Activated CD8-positive, alpha-beta memory T cell treated with anti-CD3 and anti-CD28 coated beads, Interleukin-2, amount 10 ng/mL, durations not matched to agents 7 days and 5 days (primary cell): ENCODE measurements at regions not wholly inside any gene's neighbourhood (a gene's known extent, or its start where the extent isn't known, plus 50 kb on each side); places are given as distances from the start of the nearest gene placed in this dataset.

Experiments
- ATAC-seq: fragments of 150-1000 bp; cut with Tn5 transposase; one replicate; pipeline ENCODE4 v1.10.0; 2021; ENCODE audit warnings: moderate library complexity
- CTCF ChIA-PET: fragments of 350-600 bp; sonication (Branson Sonifier 250); formaldehyde crosslinking; loops from one replicate; lab custom pipeline; 2021; ENCODE audit warnings: antibody characterized with exemption; lab: Charles Lee
- DNase-seq: peaks from one replicate; pipeline ENCODE4 v3.0.0-alpha.2; 2020
- H3K27ac Mint-ChIP-seq: one replicate; pipeline ENCODE4 v1.8.0; 2021; ENCODE audit warnings: mild to moderate bottlenecking, mixed read lengths
- H3K27me3 Mint-ChIP-seq: one replicate; pipeline ENCODE4 v1.8.0; 2021; ENCODE audit warnings: mixed read lengths
- H3K36me3 Mint-ChIP-seq: one replicate; pipeline ENCODE4 v1.8.0; 2021; ENCODE audit warnings: mild to moderate bottlenecking, mixed read lengths
- H3K4me1 Mint-ChIP-seq: one replicate; pipeline ENCODE4 v1.8.0; 2021; ENCODE audit warnings: mixed read lengths
- H3K4me3 Mint-ChIP-seq: one replicate; pipeline ENCODE4 v1.8.0; 2021; ENCODE audit warnings: mild to moderate bottlenecking, moderate library complexity, mixed read lengths
- H3K9me3 Mint-ChIP-seq: one replicate; pipeline ENCODE4 v1.8.0; 2022; ENCODE audit warnings: low read depth, mixed read lengths

DNA sequence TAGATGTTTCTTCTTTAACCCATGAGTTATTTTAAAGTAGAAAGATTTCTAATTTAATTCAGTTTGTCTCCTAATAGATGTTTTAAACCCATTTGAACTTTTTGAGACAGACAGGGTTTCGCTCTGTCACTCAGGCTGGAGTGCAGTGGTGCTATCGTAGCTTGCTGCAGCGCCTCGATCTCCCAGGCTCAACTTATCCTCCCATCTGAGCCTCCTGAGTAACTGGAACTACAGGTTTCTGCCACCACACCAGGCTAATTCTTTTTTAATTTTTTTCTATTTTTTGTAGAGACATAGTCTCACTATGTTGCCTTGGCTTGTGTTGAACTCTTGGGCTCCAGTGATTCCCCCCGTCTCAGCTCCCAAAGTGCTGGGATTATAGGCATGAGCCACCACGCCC, 53.0 kb upstream of the RAB18 start:
- Mint-ChIP-seq H3K27me3 (no peaks in the 10 kb centered on the region), H3K4me3 (no peak overlapping the region), H3K36me3 (no peaks in the 10 kb centered on the region), H3K27ac (no peak overlapping the region), H3K4me1 (no peaks in the 10 kb centered on the region), H3K9me3 (no peaks in the 10 kb centered on the region)
- CTCF ChIA-PET = no interaction called here
- ATAC-seq (no peak), DNase-seq (no peak)

GRCh38 chr10:27450225-27450624, 53.9 kb upstream of the RAB18 start:
- CTCF ChIA-PET = no interaction called here
- Mint-ChIP-seq H3K36me3 (no peaks in the 10 kb centered on the region), H3K9me3 (no peaks in the 10 kb centered on the region), H3K4me3 (no peak overlapping the region), H3K27ac (no peak overlapping the region), H3K4me1 (no peaks in the 10 kb centered on the region), H3K27me3 (no peaks in the 10 kb centered on the region)
- DNase-seq = no peak
- ATAC-seq = no peak

DNA sequence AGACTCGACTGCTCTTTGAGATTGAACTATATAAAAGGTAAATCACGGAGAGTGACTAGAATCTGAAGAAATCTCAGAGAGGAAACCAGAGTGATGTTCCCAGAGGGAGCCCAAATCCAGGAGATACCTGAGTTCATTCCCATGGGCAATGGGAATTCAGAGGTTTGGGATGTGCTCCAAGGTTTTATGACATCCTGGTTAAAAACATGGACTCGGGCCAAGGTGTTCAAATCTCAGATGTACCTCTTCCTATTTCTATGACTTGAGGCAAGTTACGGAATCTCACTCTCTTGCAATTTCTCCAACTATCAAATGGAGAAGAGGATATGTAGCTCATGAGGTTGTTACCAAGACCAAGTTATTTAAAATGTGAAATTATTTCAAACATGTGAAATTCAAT, 54.5 kb upstream of the RAB18 start:
- Mint-ChIP-seq H3K4me3 (no peak overlapping the region), H3K27ac (no peak overlapping the region), H3K4me1 (no peaks in the 10 kb centered on the region), H3K36me3 (no peaks in the 10 kb centered on the region), H3K27me3 (no peaks in the 10 kb centered on the region), H3K9me3 (no peaks in the 10 kb centered on the region)
- DNase-seq (no peak), ATAC-seq (no peak)
- CTCF ChIA-PET = no interaction called here

GRCh38 chr10:27448921-27449320, 55.2 kb upstream of the RAB18 start:
- CTCF ChIA-PET = no interaction called here
- H3K9me3 Mint-ChIP-seq = no peaks in the 10 kb centered on the region
- no peaks in the 10 kb centered on the region for H3K27me3 Mint-ChIP-seq
- H3K4me3 Mint-ChIP-seq = no peak overlapping the region
- no peak for ATAC-seq
- no peaks in the 10 kb centered on the region for H3K4me1 Mint-ChIP-seq
- no peaks in the 10 kb centered on the region for H3K36me3 Mint-ChIP-seq
- no peak for DNase-seq
- no peak overlapping the region for H3K27ac Mint-ChIP-seq

GRCh38 chr10:27447540-27447939, 56.6 kb upstream of the RAB18 start:
- no peaks in the 10 kb centered on the region for H3K9me3 Mint-ChIP-seq
- no peaks in the 10 kb centered on the region for H3K4me1 Mint-ChIP-seq
- DNase-seq = no peak
- H3K4me3 Mint-ChIP-seq = no peak overlapping the region
- ATAC-seq = no peak
- no peaks in the 10 kb centered on the region for H3K27me3 Mint-ChIP-seq
- H3K36me3 Mint-ChIP-seq = no peaks in the 10 kb centered on the region
- CTCF ChIA-PET = interaction anchor here (0.8 to 1.1 kb wide), 3 partner anchors 20 to 78 kb away, joined by 3 to 4 read pairs (median 3); partner anchors contain the start of gene RAB18
- H3K27ac Mint-ChIP-seq = no peak overlapping the region

DNA sequence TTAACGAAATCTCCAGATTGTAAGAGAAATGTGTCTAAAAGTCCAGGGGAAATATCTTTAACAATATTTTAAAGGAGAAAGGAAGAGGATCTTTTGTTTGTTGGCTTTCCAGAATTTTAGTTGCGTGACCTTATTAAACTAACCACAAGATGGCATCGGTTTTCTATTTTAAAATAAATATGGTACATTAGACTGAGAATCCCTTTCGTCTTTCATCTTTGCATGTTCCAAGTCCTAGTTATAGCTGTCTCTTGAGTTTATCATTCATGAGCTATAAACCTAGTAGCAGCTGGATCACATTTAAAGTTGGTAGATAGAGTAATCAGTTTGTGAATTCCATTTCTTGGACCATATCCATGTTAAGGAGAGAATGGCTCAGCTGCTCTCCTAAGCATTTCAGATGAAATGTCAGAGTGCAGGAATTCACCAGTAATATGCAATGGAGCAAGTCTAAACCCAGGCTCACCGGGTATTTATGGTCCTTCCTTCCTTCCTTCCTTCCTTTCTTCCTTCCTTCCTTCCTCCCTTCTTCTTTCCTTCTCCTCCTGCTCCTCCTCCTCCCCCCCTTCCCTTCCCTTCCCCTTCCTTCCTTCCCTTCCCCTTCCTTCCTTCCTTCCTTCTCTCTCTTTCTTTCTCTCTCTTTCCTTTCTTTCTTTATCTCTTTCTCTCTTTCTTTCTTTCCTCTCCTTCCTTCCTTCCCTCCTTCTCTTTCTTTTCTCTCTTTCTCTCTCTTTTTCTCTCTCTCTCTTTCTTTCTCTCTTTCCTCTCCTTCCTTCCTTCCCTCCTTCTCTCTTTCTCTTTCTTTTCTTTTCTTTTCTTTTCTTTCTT, 57.8 kb upstream of the RAB18 start:
- H3K36me3 Mint-ChIP-seq = no peaks in the 10 kb centered on the region
- no peak for DNase-seq
- no peaks in the 10 kb centered on the region for H3K27me3 Mint-ChIP-seq
- H3K9me3 Mint-ChIP-seq = no peaks in the 10 kb centered on the region
- no peaks in the 10 kb centered on the region for H3K4me1 Mint-ChIP-seq
- no peak overlapping the region for H3K4me3 Mint-ChIP-seq
- no peak for ATAC-seq
- CTCF ChIA-PET = interaction anchor here (1.0 kb wide), 1 partner anchor 58 kb away, joined by 6 read pairs; the partner anchor contains the start of gene RAB18
- H3K27ac Mint-ChIP-seq = no peak overlapping the region

DNA sequence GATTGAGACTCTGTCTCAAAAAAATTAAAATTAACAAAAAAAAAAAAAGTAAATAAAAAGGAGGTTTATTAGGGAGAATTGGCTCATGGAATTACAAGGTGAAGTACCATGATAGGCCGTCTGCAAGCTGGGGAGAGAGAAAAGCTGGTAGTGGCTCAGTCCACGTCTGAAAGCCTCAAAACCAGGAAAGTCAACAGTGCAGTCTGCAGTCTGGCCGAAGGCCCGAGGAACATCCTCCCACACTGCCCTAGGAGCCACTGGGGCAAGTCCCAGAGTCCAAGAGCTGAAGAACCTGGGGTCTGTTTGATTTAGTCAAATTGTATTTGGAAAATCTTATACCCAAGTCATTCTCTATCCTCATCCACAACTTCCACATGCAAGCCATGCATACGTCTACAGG, 59.0 kb upstream of the RAB18 start:
- no peaks in the 10 kb centered on the region for H3K27me3 Mint-ChIP-seq
- CTCF ChIA-PET = no interaction called here
- ATAC-seq (no peak), DNase-seq (no peak)
- no peak overlapping the region for H3K27ac Mint-ChIP-seq
- H3K4me1 Mint-ChIP-seq = no peaks in the 10 kb centered on the region
- H3K36me3 Mint-ChIP-seq = no peaks in the 10 kb centered on the region
- no peak overlapping the region for H3K4me3 Mint-ChIP-seq
- H3K9me3 Mint-ChIP-seq = no peaks in the 10 kb centered on the region

DNA sequence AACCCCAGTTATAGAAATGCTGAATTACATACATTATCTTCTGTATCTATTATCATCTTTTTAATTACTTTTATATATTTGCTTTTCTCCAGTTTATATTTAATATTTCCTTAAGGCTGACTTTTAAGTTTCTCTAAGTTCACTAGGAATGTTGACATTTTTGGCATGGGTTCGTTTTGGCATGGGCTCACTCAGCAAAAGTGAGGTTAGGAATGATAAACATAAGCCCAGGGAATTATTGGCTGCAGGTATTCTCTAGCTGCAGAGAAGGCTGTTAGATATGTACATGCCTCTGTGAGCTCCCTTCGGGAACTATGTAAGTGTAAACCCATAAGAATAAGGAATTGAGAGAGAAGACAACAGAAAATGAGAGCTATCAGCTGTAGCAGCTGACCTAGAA, 63.6 kb upstream of the RAB18 start:
- H3K27ac Mint-ChIP-seq = no peak overlapping the region
- no peaks in the 10 kb centered on the region for H3K36me3 Mint-ChIP-seq
- H3K4me1 Mint-ChIP-seq = no peaks in the 10 kb centered on the region
- H3K9me3 Mint-ChIP-seq = no peaks in the 10 kb centered on the region
- CTCF ChIA-PET = no interaction called here
- DNase-seq (no peak), ATAC-seq (no peak)
- peaks cover 4% of the 10 kb centered on the region for H3K27me3 Mint-ChIP-seq
- no peak overlapping the region for H3K4me3 Mint-ChIP-seq

DNA sequence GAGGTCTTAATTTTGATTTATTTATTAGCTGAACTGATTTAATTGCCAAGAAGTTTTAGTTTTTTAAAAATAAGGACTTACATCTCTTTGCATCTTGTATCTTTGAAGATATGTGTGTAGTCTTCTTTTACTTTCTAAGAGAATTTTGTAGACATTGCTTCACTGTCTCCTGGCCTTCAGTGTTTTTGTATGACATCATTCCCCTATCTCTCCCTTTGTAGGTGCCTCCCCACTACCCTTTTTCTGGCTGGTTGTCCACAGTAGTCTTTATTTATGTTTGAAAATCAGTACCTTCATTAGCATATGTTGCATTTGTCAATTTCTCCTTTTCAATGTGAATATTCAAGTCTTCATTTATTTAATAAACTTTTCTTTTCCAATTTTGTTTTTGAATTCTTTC, 64.1 kb upstream of the RAB18 start:
- DNase-seq (no peak), ATAC-seq (no peak)
- CTCF ChIA-PET = no interaction called here
- no peak overlapping the region for H3K27ac Mint-ChIP-seq
- peaks cover 4% of the 10 kb centered on the region for H3K27me3 Mint-ChIP-seq
- no peaks in the 10 kb centered on the region for H3K4me1 Mint-ChIP-seq
- H3K9me3 Mint-ChIP-seq = no peaks in the 10 kb centered on the region
- no peaks in the 10 kb centered on the region for H3K36me3 Mint-ChIP-seq
- no peak overlapping the region for H3K4me3 Mint-ChIP-seq

DNA sequence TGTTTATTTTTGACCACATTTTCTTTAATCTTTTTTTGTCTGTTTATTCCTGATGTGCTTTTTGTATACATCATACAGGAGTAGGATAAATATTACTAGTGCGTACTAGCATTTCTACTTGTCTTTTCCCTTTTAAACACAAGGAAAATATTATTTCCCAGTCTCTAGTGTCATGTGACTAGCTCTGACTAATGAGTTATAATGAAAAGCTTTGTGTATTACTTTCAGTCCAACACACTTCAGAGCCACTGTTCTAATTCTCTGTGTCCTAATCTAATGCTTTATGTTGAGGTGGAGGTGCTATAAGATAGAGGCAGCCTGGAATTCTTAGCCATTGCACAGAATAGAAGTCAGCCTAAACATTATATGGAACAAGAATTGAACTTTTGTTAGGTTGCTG, 65.0 kb upstream of the RAB18 start:
- H3K4me3 Mint-ChIP-seq = no peak overlapping the region
- DNase-seq = no peak
- H3K27me3 Mint-ChIP-seq = peaks cover 4% of the 10 kb centered on the region
- no peaks in the 10 kb centered on the region for H3K4me1 Mint-ChIP-seq
- no peak overlapping the region for H3K27ac Mint-ChIP-seq
- CTCF ChIA-PET = no interaction called here
- H3K9me3 Mint-ChIP-seq = no peaks in the 10 kb centered on the region
- ATAC-seq = no peak
- no peaks in the 10 kb centered on the region for H3K36me3 Mint-ChIP-seq

- ATAC-seq (no peak), DNase-seq (no peak)
- no peaks in the 10 kb centered on the region for H3K36me3 Mint-ChIP-seq
- H3K27ac Mint-ChIP-seq = no peak overlapping the region
- H3K4me1 Mint-ChIP-seq = no peaks in the 10 kb centered on the region
- no peak overlapping the region for H3K4me3 Mint-ChIP-seq
- H3K27me3 Mint-ChIP-seq = peaks cover 4% of the 10 kb centered on the region
- CTCF ChIA-PET = no interaction called here
- no peaks in the 10 kb centered on the region for H3K9me3 Mint-ChIP-seq
Measured at GRCh38 chr10:27437775-27438174, 66.3 kb upstream of the RAB18 start.

- CTCF ChIA-PET = no interaction called here
- H3K4me1 Mint-ChIP-seq = no peaks in the 10 kb centered on the region
- no peak for DNase-seq
- no peaks in the 10 kb centered on the region for H3K36me3 Mint-ChIP-seq
- H3K4me3 Mint-ChIP-seq = no peak overlapping the region
- no peak for ATAC-seq
- no peaks in the 10 kb centered on the region for H3K9me3 Mint-ChIP-seq
- no peak overlapping the region for H3K27ac Mint-ChIP-seq
- H3K27me3 Mint-ChIP-seq = peaks cover 4% of the 10 kb centered on the region
Measured at GRCh38 chr10:27436710-27437109, 67.4 kb upstream of the RAB18 start.

DNA sequence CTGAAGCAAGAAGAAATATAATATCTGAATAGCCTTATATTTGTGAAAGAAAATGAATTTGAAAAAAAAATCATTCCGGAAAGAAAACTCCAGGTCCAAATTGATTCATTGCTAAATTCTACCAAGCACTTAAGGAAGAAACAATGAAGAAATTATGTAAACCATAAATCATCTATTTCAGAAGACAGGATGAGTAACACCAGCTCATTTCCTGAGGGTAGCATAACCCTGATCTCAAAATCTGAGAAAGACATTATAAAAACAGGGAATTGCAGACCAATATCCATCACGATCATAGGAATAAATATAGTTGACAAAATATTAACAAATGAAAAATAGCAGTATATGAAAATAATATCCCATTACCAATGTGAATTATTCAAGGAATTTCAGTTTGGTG, 70.1 kb upstream of the RAB18 start:
- no peaks in the 10 kb centered on the region for H3K9me3 Mint-ChIP-seq
- no peaks in the 10 kb centered on the region for H3K4me1 Mint-ChIP-seq
- no peaks in the 10 kb centered on the region for H3K36me3 Mint-ChIP-seq
- peaks cover under 1% of the 10 kb centered on the region for H3K27me3 Mint-ChIP-seq
- CTCF ChIA-PET = no interaction called here
- no peak for DNase-seq
- no peak for ATAC-seq
- no peak overlapping the region for H3K27ac Mint-ChIP-seq
- no peak overlapping the region for H3K4me3 Mint-ChIP-seq

- Mint-ChIP-seq H3K27me3 (peaks cover 9% of the 10 kb centered on the region), H3K36me3 (no peaks in the 10 kb centered on the region), H3K4me3 (no peak overlapping the region), H3K4me1 (no peaks in the 10 kb centered on the region), H3K27ac (no peak overlapping the region), H3K9me3 (no peaks in the 10 kb centered on the region)
- DNase-seq (no peak), ATAC-seq (no peak)
- CTCF ChIA-PET = no interaction called here
Measured at GRCh38 chr10:27426948-27427467, 77.1 kb upstream of the RAB18 start.
